DLD1 (cell line): ENCODE measurements at regions not wholly inside any gene's neighbourhood (a gene's known extent, or its start where the extent isn't known, plus 50 kb on each side); places are given as distances from the start of the nearest gene placed in this dataset.
"Not testable (repeated sequence)": the region's sequence is repeated elsewhere in the genome, so short reads cannot be mapped to it uniquely, and the experiment has no call there.

Experiments used
- in situ Hi-C: cut with HindIII; loops from 2 replicates; pipeline ENCODE4 v1.10.0; 2017; ENCODE audit warnings: low sequenced_read_pairs

DNA sequence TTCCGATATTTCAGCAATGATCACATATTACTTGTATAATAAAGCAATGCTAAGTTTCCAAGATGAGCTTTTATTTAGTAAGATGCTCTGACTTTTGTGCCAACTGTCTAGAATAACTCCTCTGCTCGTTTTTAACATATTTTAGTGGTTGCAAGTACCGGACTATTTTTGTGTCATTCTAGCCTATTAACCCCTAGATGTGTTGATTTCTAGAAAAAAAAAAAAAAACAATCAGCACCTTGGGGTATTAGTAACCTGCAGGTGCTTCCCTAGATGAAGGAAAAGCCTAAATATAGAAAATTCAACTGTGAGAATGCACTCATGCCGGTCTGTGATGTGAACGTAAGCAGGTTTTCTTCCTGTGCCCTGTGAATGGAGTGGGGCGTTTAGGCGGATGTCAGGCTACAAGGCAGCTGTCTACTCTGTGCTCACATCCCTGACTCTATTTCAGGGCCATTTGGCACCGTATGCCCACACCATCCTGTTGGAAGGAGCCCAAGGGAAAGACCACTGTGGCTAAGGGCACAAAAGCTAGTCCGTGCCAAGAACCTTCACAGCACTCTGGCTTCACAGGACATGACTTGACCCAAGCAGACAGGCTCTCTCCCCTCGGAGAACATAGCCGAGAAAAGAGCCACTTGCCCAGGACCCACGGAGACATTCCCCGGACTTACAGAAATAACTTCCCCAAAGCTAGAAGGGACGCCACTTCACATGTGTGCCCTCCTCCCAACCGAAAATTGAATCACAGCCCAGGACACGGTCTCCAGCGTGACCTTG is 60.9 kb upstream of the AGAP1 start:
- in situ Hi-C loops, result no loop called here

DNA sequence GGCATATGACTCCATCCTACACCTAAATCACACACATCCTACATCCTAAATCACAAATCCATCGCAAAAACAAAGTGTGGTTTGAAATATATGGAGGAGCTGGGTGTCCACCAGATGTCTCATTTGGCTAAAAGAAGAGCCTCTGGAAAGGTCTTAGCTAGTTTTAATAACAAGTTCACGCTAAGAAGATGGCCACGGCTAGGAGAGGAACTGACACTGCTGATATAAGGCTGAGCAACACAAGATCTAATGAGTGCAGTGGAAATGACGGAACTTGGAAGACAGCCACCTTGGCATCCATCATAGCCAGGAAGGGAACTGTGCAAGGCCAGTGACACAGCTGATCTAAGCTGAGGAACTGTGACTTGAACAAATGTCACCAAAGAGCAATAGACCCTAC is 60.0 kb upstream of the AGAP1 start:
- in situ Hi-C loops, result no loop called here

- in situ Hi-C loops, result no loop called here
These were observed 53.7 kb upstream of the AGAP1 start for GRCh38 chr2:235439959-235440662.

DNA sequence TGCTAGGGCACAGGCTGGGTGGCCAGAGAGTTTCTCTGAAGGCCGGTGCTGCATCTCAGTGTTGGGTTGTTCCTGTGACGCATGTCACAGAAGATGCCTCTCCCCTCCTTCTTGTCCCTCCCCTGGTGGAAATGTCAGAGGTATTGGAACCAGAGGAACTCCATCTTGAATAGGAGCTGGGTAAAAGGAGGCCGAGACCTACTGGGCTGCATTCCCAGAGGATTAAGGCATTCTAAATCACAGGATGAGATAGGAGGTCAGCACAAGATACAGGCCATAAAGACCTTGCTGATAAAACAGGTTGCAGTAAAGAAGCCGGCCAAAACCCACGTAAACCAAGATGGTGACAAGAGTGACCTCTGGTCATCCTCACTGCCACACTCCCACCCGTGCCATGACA is 50.3 kb upstream of the AGAP1 start:
- in situ Hi-C loops, result not testable (repeated sequence)
